ENCODE measurements at regions not wholly inside any gene's neighbourhood (a gene's known extent, or its start where the extent isn't known, plus 50 kb on each side); places are given as distances from the start of the nearest gene placed in this dataset.

DNA sequence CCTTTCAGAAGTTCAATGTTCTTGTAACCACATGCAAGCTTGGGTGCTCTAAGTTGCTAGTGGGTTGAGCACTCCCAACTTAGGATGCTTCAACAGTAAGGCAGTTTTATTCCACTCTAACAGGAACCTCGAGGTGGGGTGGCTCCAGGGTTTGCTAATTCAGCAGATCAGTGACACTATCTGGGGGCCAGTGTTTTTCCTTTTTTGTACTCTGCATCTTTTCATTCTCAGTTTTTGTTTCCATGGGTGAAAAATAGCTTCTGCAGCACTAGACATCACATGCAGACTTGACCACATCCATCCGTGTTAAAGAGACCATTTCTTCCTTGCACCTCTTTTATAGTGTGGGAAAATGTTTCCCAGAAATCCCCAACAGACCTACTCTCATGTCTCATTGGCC, 497.6 kb downstream of the STIM2 start:
- Histone ChIP-seq H3K9me3 (ENCODE audit: control insufficient read depth in 5 of 5, low read length in 5 of 5) (peaks cover 0 to 6% (median 0%) of the 10 kb centered on the region in 5 donors), H3K27me3 (ENCODE audit: control insufficient read depth in 5 of 5, insufficient read depth in 4 of 5, low read length in 5 of 5) (no peaks in the 10 kb centered on the region), H3K9ac (ENCODE audit: low read length in 5 of 5) (no peak overlapping the region), H3K27ac (ENCODE audit: low read depth, low read length) (no peak overlapping the region), H3K36me3 (ENCODE audit: control insufficient read depth in 5 of 5, insufficient read depth in 5 of 5, low read length in 5 of 5) (no peaks in the 10 kb centered on the region), H3K4me3 (ENCODE audit: low read depth in 1 of 5, low read length in 5 of 5) (no peak overlapping the region), H3K4me1 (ENCODE audit: control insufficient read depth in 5 of 5, insufficient read depth in 5 of 5, low read length in 5 of 5) (peaks cover 0 to 17% (median 0%) of the 10 kb centered on the region in 5 donors)

DNA sequence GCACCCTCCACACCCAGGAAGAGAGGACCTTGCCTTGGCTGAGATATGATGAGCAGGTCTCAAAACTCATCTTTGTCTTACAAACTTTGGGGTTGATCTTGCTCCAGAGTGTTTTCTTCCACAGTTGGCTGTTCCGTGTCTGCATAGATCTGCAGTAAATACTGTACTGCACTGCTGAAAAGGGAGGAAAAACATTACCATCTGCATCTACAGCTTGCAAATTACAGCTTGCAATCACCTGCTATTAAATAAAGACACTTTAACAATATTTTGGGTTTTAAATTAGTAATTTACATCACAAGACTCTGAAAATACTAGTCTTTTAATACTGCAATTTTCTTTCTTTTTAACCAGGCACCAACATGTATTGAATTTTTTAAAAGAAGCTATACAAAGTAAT, 499.5 kb downstream of the STIM2 start:
- no peak overlapping the region for H3K4me3 ChIP-seq (ENCODE audit: low read depth in 1 of 5, low read length in 5 of 5)
- H3K27ac ChIP-seq (ENCODE audit: low read depth, low read length) = no peak overlapping the region
- peaks cover 0 to 17% (median 0%) of the 10 kb centered on the region in 5 donors for H3K4me1 ChIP-seq (ENCODE audit: control insufficient read depth in 5 of 5, insufficient read depth in 5 of 5, low read length in 5 of 5)
- no peaks in the 10 kb centered on the region for H3K36me3 ChIP-seq (ENCODE audit: control insufficient read depth in 5 of 5, insufficient read depth in 5 of 5, low read length in 5 of 5)
- H3K9ac ChIP-seq (ENCODE audit: low read length in 5 of 5) = no peak overlapping the region
- H3K9me3 ChIP-seq (ENCODE audit: control insufficient read depth in 5 of 5, low read length in 5 of 5) = no peaks in the 10 kb centered on the region
- H3K27me3 ChIP-seq (ENCODE audit: control insufficient read depth in 5 of 5, insufficient read depth in 4 of 5, low read length in 5 of 5) = no peaks in the 10 kb centered on the region

DNA sequence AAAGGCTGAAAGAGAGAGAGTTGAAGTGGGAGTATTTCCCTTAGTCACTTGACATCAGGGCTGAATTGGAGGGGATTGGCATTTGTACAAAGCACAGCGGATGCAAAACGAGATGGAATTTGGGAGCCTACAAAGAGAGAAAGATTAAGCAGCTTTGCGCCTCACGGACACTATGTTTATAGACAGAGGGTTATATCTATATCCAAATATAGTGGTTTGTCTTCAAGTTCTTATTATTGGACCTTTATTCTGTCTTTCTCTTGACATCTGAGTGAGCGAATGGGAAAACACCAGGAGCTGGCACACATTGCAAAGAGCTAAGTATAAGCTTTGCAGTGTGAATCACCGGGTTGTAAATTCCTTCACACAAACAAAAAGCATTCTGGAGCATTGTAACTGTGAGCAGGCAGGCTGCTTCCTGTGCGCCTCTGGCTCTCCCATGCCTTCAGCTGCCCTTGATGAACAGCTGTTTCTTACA, 500.2 kb downstream of the STIM2 start:
- H3K9me3 ChIP-seq (ENCODE audit: control insufficient read depth in 5 of 5, low read length in 5 of 5) = no peaks in the 10 kb centered on the region
- peaks cover 0 to 17% (median 0%) of the 10 kb centered on the region in 5 donors for H3K4me1 ChIP-seq (ENCODE audit: control insufficient read depth in 5 of 5, insufficient read depth in 5 of 5, low read length in 5 of 5)
- no peak overlapping the region for H3K4me3 ChIP-seq (ENCODE audit: low read depth in 1 of 5, low read length in 5 of 5)
- no peak overlapping the region for H3K27ac ChIP-seq (ENCODE audit: low read depth, low read length)
- H3K36me3 ChIP-seq (ENCODE audit: control insufficient read depth in 5 of 5, insufficient read depth in 5 of 5, low read length in 5 of 5) = no peaks in the 10 kb centered on the region
- H3K27me3 ChIP-seq (ENCODE audit: control insufficient read depth in 5 of 5, insufficient read depth in 4 of 5, low read length in 5 of 5) = no peaks in the 10 kb centered on the region
- H3K9ac ChIP-seq (ENCODE audit: low read length in 5 of 5) = no peak overlapping the region

DNA sequence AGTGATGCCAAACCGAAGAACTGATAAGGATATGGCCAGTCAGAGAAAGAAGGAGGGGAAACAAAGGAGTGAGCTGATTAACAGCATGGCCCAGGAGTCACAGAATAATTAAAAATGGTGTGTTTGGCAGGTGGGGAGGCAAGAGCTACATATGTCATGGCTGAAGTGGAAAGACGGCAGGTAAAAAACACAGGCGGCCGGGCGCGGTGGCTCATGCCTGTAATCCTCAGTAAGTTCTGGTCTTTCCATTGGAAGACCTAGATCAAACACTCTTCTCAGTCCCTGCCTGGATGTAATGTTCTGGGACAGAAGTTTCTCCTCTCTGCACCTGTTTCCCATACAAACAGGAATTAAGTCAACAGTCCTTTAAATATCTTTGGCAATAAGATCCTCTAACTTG, 503.9 kb downstream of the STIM2 start:
- H3K4me1 ChIP-seq (ENCODE audit: control insufficient read depth in 5 of 5, insufficient read depth in 5 of 5, low read length in 5 of 5) = peaks cover 0 to 15% (median 0%) of the 10 kb centered on the region in 5 donors

DNA sequence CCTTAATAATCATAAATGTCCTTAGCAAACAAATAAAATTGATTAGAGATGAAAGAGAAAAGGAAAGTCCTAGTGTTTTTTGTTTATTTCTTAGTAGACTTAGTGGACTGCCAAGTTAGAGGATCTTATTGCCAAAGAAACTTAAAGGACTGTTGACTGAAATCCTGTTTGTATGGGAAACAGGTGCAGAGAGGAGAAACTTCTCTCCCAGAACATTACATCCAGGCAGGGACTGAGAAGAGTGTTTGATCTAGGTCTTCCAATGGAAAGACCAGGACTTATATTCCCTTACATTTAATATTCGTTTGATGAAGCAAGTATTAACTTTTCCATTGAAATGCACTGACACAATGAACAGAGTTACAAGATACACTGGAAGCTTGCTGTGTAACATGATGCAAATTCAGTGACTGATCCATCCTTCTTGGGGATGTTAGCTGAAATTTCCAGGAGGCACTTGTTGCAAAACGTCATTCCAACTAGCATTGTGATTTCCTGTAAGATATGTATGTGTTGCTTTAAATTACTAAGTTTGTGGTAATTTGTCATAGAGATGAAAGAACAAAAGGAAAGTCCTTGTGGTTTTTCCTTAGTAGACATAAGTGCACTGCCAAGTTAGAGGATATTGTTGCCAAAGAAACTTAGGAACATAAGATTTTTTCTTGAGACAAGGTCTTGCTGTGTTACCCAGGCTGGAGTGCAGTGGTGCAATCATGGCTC, 505.6 kb downstream of the STIM2 start:
- Histone ChIP-seq H3K27ac (ENCODE audit: low read depth, low read length) (no peak overlapping the region), H3K9me3 (ENCODE audit: control insufficient read depth in 5 of 5, low read length in 5 of 5) (no peaks in the 10 kb centered on the region), H3K9ac (ENCODE audit: low read length in 5 of 5) (no peak overlapping the region), H3K27me3 (ENCODE audit: control insufficient read depth in 5 of 5, insufficient read depth in 4 of 5, low read length in 5 of 5) (no peaks in the 10 kb centered on the region), H3K36me3 (ENCODE audit: control insufficient read depth in 5 of 5, insufficient read depth in 5 of 5, low read length in 5 of 5) (no peaks in the 10 kb centered on the region), H3K4me3 (ENCODE audit: low read depth in 1 of 5, low read length in 5 of 5) (no peak overlapping the region), H3K4me1 (ENCODE audit: control insufficient read depth in 5 of 5, insufficient read depth in 5 of 5, low read length in 5 of 5) (peaks cover 0 to 5% (median 0%) of the 10 kb centered on the region in 5 donors)

More for the DNA sequence above, 503.9 kb downstream of the STIM2 start:
- Histone ChIP-seq H3K9me3 (ENCODE audit: control insufficient read depth in 5 of 5, low read length in 5 of 5) (no peaks in the 10 kb centered on the region), H3K27me3 (ENCODE audit: control insufficient read depth in 5 of 5, insufficient read depth in 4 of 5, low read length in 5 of 5) (no peaks in the 10 kb centered on the region), H3K9ac (ENCODE audit: low read length in 5 of 5) (no peak overlapping the region), H3K27ac (ENCODE audit: low read depth, low read length) (no peak overlapping the region), H3K4me3 (ENCODE audit: low read depth in 1 of 5, low read length in 5 of 5) (no peak overlapping the region), H3K36me3 (ENCODE audit: control insufficient read depth in 5 of 5, insufficient read depth in 5 of 5, low read length in 5 of 5) (no peaks in the 10 kb centered on the region)

DNA sequence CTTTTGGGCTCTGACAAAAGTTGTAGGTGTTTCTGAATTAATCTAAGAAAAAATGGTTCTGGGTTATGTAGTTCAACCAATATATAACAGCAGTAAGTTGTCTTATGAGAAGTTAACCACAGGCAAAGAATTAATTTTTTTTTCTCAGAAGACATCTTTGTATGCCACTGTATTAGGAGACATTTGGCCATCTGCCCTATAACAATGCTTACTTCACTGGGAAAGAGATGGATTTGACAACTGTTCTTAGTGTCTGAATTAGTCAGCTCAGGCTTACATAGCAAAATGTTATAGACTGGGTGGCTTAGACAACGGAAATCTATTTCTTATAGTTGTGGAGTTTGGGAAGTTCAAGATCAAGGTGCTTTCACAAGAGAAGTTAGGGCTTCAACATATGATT, 508.1 kb downstream of the STIM2 start:
- Histone ChIP-seq H3K36me3 (ENCODE audit: control insufficient read depth in 5 of 5, insufficient read depth in 5 of 5, low read length in 5 of 5) (no peaks in the 10 kb centered on the region), H3K4me1 (ENCODE audit: control insufficient read depth in 5 of 5, insufficient read depth in 5 of 5, low read length in 5 of 5) (no peaks in the 10 kb centered on the region), H3K9me3 (ENCODE audit: control insufficient read depth in 5 of 5, low read length in 5 of 5) (no peaks in the 10 kb centered on the region)

DNA sequence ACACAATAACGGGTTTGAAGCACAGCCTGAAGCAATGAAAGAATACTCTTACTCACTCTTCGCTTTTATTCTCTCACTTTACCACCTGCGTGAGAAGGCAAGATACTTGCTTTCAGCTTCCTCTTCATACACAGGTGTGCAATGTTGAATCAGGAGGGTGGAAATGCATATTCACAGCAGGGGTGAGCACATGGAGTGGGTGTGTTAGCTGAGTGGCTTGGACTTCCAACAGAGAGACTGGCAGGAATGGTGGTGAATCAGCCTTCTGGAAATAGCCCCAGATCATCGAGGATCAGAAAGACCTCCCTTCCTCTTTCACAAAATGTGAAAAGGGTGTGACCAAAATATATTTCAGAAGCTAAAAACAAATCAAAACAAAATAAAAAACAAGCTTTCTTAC, 521.2 kb downstream of the STIM2 start:
- no peak overlapping the region for H3K9ac ChIP-seq (ENCODE audit: low read length in 5 of 5)
- H3K4me1 ChIP-seq (ENCODE audit: control insufficient read depth in 5 of 5, insufficient read depth in 5 of 5, low read length in 5 of 5) = no peaks in the 10 kb centered on the region
- H3K4me3 ChIP-seq (ENCODE audit: low read depth in 1 of 5, low read length in 5 of 5) = no peak overlapping the region
- H3K9me3 ChIP-seq (ENCODE audit: control insufficient read depth in 5 of 5, low read length in 5 of 5) = peaks cover 0 to 3% (median 0%) of the 10 kb centered on the region in 5 donors
- H3K27me3 ChIP-seq (ENCODE audit: control insufficient read depth in 5 of 5, insufficient read depth in 4 of 5, low read length in 5 of 5) = no peaks in the 10 kb centered on the region
- no peak overlapping the region for H3K27ac ChIP-seq (ENCODE audit: low read depth, low read length)
- H3K36me3 ChIP-seq (ENCODE audit: control insufficient read depth in 5 of 5, insufficient read depth in 5 of 5, low read length in 5 of 5) = no peaks in the 10 kb centered on the region

More for the DNA sequence above, 508.1 kb downstream of the STIM2 start:
- Histone ChIP-seq H3K27ac (ENCODE audit: low read depth, low read length) (no peak overlapping the region), H3K9ac (ENCODE audit: low read length in 5 of 5) (no peak overlapping the region), H3K27me3 (ENCODE audit: control insufficient read depth in 5 of 5, insufficient read depth in 4 of 5, low read length in 5 of 5) (no peaks in the 10 kb centered on the region), H3K4me3 (ENCODE audit: low read depth in 1 of 5, low read length in 5 of 5) (no peak overlapping the region)

DNA sequence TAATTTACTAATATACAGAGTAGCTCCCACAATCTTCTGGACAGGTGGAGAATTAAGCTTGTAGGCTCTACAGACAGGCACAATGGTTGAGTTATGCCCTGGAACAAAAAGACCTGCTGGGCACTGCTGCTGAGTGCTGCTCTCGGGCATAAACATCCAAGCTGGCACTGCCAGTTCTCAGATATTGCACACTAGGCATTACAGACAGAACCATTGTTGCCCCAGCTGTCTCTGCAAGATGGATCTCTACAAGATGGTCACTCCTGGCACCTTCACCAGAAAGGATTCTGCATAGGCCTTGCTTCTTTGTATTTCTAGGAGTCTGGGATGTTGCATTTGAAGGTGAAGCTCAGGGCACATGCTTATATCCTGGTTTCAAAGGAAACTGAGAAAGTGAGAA, 527.1 kb downstream of the STIM2 start:
- H3K36me3 ChIP-seq (ENCODE audit: control insufficient read depth in 5 of 5, insufficient read depth in 5 of 5, low read length in 5 of 5) = no peaks in the 10 kb centered on the region
- H3K4me1 ChIP-seq (ENCODE audit: control insufficient read depth in 5 of 5, insufficient read depth in 5 of 5, low read length in 5 of 5) = no peaks in the 10 kb centered on the region
- H3K27me3 ChIP-seq (ENCODE audit: control insufficient read depth in 5 of 5, insufficient read depth in 4 of 5, low read length in 5 of 5) = no peaks in the 10 kb centered on the region
- H3K9ac ChIP-seq (ENCODE audit: low read length in 5 of 5) = no peak overlapping the region
- no peak overlapping the region for H3K4me3 ChIP-seq (ENCODE audit: low read depth in 1 of 5, low read length in 5 of 5)
- H3K9me3 ChIP-seq (ENCODE audit: control insufficient read depth in 5 of 5, low read length in 5 of 5) = no peaks in the 10 kb centered on the region
- H3K27ac ChIP-seq (ENCODE audit: low read depth, low read length) = no peak overlapping the region

DNA sequence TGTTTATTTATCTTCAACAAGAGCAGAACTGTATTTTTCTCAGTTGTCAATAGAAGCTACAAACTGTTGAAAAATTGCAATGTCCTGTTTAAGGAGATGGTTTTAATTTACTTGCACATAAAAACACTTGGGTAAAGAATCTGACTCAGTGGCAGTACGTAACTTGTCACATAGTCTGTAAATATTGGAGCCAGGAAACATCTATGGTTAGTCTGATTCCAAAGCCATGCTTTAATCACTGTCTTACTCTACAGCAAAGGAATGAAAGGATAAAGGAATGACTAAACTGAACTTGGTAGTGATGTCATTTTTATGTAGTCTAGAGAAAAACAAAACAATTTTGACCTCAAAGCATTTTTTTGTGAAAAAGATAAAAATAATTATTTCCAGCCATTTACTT, 537.2 kb downstream of the STIM2 start:
- Histone ChIP-seq H3K27ac (ENCODE audit: low read depth, low read length) (no peak overlapping the region), H3K4me3 (ENCODE audit: low read depth in 1 of 5, low read length in 5 of 5) (no peak overlapping the region), H3K9ac (ENCODE audit: low read length in 5 of 5) (no peak overlapping the region), H3K36me3 (ENCODE audit: control insufficient read depth in 5 of 5, insufficient read depth in 5 of 5, low read length in 5 of 5) (no peaks in the 10 kb centered on the region), H3K27me3 (ENCODE audit: control insufficient read depth in 5 of 5, insufficient read depth in 4 of 5, low read length in 5 of 5) (no peaks in the 10 kb centered on the region), H3K9me3 (ENCODE audit: control insufficient read depth in 5 of 5, low read length in 5 of 5) (peaks cover 0 to 4% (median 0%) of the 10 kb centered on the region in 5 donors), H3K4me1 (ENCODE audit: control insufficient read depth in 5 of 5, insufficient read depth in 5 of 5, low read length in 5 of 5) (no peaks in the 10 kb centered on the region)

DNA sequence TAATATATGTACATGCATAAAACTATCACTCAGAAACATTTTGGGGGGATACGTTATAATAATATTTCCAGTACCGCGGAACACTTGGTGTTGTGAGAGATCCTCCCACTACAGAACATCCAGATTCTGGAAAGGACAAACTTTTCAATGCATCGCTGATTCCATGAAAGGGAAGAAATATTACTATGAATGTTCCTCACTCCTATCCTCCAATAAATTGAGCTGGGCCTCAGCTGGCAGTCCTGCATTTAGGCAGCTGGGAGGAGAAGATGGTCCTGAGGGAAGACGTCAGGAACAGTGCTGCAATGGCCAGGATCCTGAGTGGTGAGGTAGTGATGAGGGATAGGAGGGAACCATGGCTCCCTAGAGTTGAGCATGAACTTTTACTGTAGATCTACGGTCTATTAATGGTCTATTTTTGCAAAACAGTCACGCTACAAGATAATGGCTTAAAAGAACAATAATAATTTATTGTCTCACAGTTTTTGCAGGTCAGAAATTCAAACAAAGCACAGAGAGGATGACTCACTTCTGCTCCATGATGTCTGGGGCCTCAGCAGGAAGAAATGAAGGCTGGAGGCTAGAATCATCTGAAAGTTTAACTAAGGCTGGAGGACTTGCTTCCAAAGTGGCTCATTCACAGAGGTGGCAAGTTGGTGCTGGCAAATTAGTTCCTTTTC, 538.1 kb downstream of the STIM2 start:
- H3K9me3 ChIP-seq (ENCODE audit: control insufficient read depth in 5 of 5, low read length in 5 of 5) = peaks cover 0 to 4% (median 1%) of the 10 kb centered on the region in 5 donors

More for the DNA sequence above, 538.1 kb downstream of the STIM2 start:
- Histone ChIP-seq H3K27ac (ENCODE audit: low read depth, low read length) (no peak overlapping the region), H3K4me3 (ENCODE audit: low read depth in 1 of 5, low read length in 5 of 5) (no peak overlapping the region), H3K4me1 (ENCODE audit: control insufficient read depth in 5 of 5, insufficient read depth in 5 of 5, low read length in 5 of 5) (no peaks in the 10 kb centered on the region), H3K27me3 (ENCODE audit: control insufficient read depth in 5 of 5, insufficient read depth in 4 of 5, low read length in 5 of 5) (no peaks in the 10 kb centered on the region), H3K36me3 (ENCODE audit: control insufficient read depth in 5 of 5, insufficient read depth in 5 of 5, low read length in 5 of 5) (no peaks in the 10 kb centered on the region), H3K9ac (ENCODE audit: low read length in 5 of 5) (no peak overlapping the region)
